A549 (cell line): ENCODE measurements at regions not wholly inside any gene's neighbourhood (a gene's known extent, or its start where the extent isn't known, plus 50 kb on each side); places are given as distances from the start of the nearest gene placed in this dataset.

Source experiments
- ATAC-seq, 2 experiments: fragments of 200-7000 bp in 1 of 2; fragments of >200 bp in 1 of 2; cut with Nextera tagmentation in 1 of 2; cut with Tn5 transposase in 1 of 2; 3 replicates each; pipeline versions ENCODE4 v1.8.0 to v1.9.1; 2018 to 2020; ENCODE audit warnings: mild to moderate bottlenecking in 1 of 2, moderate library complexity in 1 of 2
- CTCF ChIA-PET: fragments of 300-600 bp; sonication (Branson Sonifier 250); formaldehyde crosslinking; extraction: SDS; loops from one replicate; lab custom pipeline; 2021; ENCODE audit warnings: antibody characterized with exemption, inconsistent platforms; lab: Yijun Ruan, JAX
- POLR2A ChIA-PET: fragments of 350-600 bp; formaldehyde crosslinking; extraction: SDS; loops from one replicate; lab custom pipeline; 2021; ENCODE audit warnings: antibody characterized with exemption, inconsistent platforms; lab: Yijun Ruan, JAX
- DNase-seq, 2 experiments: peaks; one replicate each; pipeline versions ENCODE4 v3.0.0 to v3.0.0-alpha.2; 2011 to 2016; ENCODE audit warnings: low read depth in 1 of 2, low spot score in 1 of 2
- FAIRE-seq: peaks from 2 replicates; lab custom pipeline; 2011; peaks lifted over from hg19 to GRCh38; lab: Jason Lieb, UNC
- H3K27ac ChIP-seq, 2 experiments: fragments of >200 bp; sonication (Bioruptor Twin); formaldehyde crosslinking; 3 replicates each; pipeline ENCODE4 v1.5.1; 2016 to 2017
- H3K4me1 ChIP-seq: fragments of >200 bp; sonication (Bioruptor Twin); formaldehyde crosslinking; 3 replicates; pipeline ENCODE4 v1.6.1; 2016
- H3K4me2 ChIP-seq: fragments of >200 bp; sonication (Bioruptor Twin); formaldehyde crosslinking; 3 replicates; pipeline ENCODE4 v1.6.1; 2016
- H3K4me3 ChIP-seq: fragments of >200 bp; sonication (Bioruptor Twin); formaldehyde crosslinking; 3 replicates; pipeline ENCODE4 v1.5.1; 2016
- H3K9me3 ChIP-seq: fragments of >200 bp; sonication (Bioruptor Twin); formaldehyde crosslinking; 3 replicates; pipeline ENCODE4 v1.6.1; 2016
- CBX2 ChIP-seq: fragments of 200-600 bp; sonication (generic); IDR thresholded peaks from 2 replicates; pipeline ENCODE4 v1.6.1; 2016; ENCODE audit warnings: low read depth, mild to moderate bottlenecking, borderline replicate concordance
- HOXA7 ChIP-seq: fragments of 250-450 bp; sonication (Bioruptor Pico); IDR thresholded peaks from 2 replicates; pipeline ENCODE4 v1.5.0; 2020; ENCODE audit warnings: mild to moderate bottlenecking, moderate library complexity
- NPAS2 ChIP-seq: fragments of 250-450 bp; sonication (Bioruptor Pico); IDR thresholded peaks from 2 replicates; pipeline ENCODE4 v1.8.0; 2022; ENCODE audit warnings: mild to moderate bottlenecking, moderate library complexity, borderline replicate concordance
- SMC3 ChIP-seq: fragments of >200 bp; sonication (Bioruptor Twin); formaldehyde crosslinking; IDR thresholded peaks from 3 replicates; pipeline ENCODE4 v1.6.1; 2018; ENCODE audit warnings: inconsistent platforms
- TFCP2L1 ChIP-seq: fragments of 250-450 bp; sonication (Bioruptor Pico); IDR thresholded peaks from 2 replicates; pipeline ENCODE4 v1.5.0; 2021; ENCODE audit warnings: mild to moderate bottlenecking
- USF2 ChIP-seq: fragments of 450-650 bp; IDR thresholded peaks from 2 replicates; pipeline ENCODE4 v1.6.1; 2014; ENCODE audit warnings: antibody characterized with exemption
- WGBS: methylation state at CpG from one replicate; pipeline ENCODE4 v1.1.6; 2017; ENCODE audit errors: missing lambda C conversion rate; 5-methylcytosine and 5-hydroxymethylcytosine counted together
- small RNA-seq, 6 experiments: library from RNA; depleted of rRNA; stranded (forward); fragments of <200 nt; gene quantifications; one replicate each; pipeline ENCODE3, GENCODE V24; 2012

- Histone ChIP-seq H3K4me1 (no peaks in the 10 kb centered on the region), H3K27ac (no peak overlapping the region), H3K4me2 (no peak overlapping the region), H3K4me3 (no peak overlapping the region), H3K9me3 (no peaks in the 10 kb centered on the region)
- ATAC-seq (no peak), DNase-seq (no peak), FAIRE-seq (no peak)
- ChIA-PET POLR2A (no interaction called here), CTCF (no interaction called here)
- WGBS: 74% methylated on average over 8 of the region's 8 CpGs
- TF ChIP-seq SMC3 (no peak), HOXA7 (CRISPR knock-in tag) (no peak), TFCP2L1 (CRISPR knock-in tag) (no peak), USF2 (no peak)
Measured at GRCh38 chr6:73879501-73880293, 183.7 kb downstream of the CD109 start.

GRCh38 chr6:73878403-73878802, 182.4 kb downstream of the CD109 start:
- no peak overlapping the region for H3K4me2 ChIP-seq
- no peak for ATAC-seq
- no peak for DNase-seq
- POLR2A ChIA-PET: no interaction called here
- no peak for FAIRE-seq
- H3K9me3 ChIP-seq: no peaks in the 10 kb centered on the region
- CTCF ChIA-PET: no interaction called here
- no peak overlapping the region for H3K27ac ChIP-seq
- TF ChIP-seq NPAS2 (CRISPR knock-in tag): no peak
- TF ChIP-seq CBX2: no peak
- TF ChIP-seq, all 56 proteins: peak for 0
- Histone ChIP-seq H3K4me3 (no peak overlapping the region), H3K4me1 (no peaks in the 10 kb centered on the region)

Small RNA genes in the stretch of these regions (small RNA-seq; reads per million reads assigned to genes)
- gene AL356277.1 (0 reads per million in 6 experiments), gene TXNP7 (0 reads per million in 6 experiments)
